ENCODE measurements at regions not wholly inside any gene's neighbourhood (a gene's known extent, or its start where the extent isn't known, plus 50 kb on each side); places are given as distances from the start of the nearest gene placed in this dataset.

DNA sequence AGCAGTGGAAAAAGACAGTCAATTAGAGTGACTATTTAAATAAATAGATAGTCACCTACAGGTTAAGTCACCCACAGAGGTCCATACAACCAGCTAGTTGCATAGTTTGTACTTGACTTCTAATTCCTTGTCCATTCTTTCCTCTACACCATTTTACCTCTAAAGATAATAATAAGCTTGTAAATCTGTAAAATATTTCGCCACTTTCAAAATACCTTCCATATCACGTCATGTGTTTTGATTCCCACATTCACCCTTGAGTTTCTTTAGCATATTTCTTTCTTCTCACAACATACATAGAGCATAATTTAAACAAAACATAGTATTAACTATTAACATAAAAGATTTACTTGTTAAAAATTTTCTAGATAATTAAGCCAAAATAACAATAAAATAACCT lies 689.6 kb downstream of the MECOM start:
- CTCF ChIA-PET = no interaction called here
- DNase-seq = no peak

GRCh38 chr3:168973206-168973605 lies 690.3 kb downstream of the MECOM start:
- H3K27me3 Mint-ChIP-seq (ENCODE audit: low read depth) = no peaks in the 10 kb centered on the region
- no peak for DNase-seq
- no peaks in the 10 kb centered on the region for H3K36me3 Mint-ChIP-seq (ENCODE audit: low read depth)
- no peaks in the 10 kb centered on the region for H3K4me1 Mint-ChIP-seq (ENCODE audit: low read depth)
- intact Hi-C loops (cut with micrococcal nuclease) = no loop called here
- H3K9me3 Mint-ChIP-seq = no peaks in the 10 kb centered on the region
- CTCF ChIA-PET = no interaction called here
- no peak overlapping the region for H3K27ac Mint-ChIP-seq
- no peak overlapping the region for H3K4me3 Mint-ChIP-seq

More for the DNA sequence above, 689.6 kb downstream of the MECOM start:
- Mint-ChIP-seq H3K27me3 (ENCODE audit: low read depth) (no peaks in the 10 kb centered on the region), H3K9me3 (no peaks in the 10 kb centered on the region), H3K36me3 (ENCODE audit: low read depth) (no peaks in the 10 kb centered on the region), H3K4me3 (no peak overlapping the region), H3K27ac (no peak overlapping the region), H3K4me1 (ENCODE audit: low read depth) (no peaks in the 10 kb centered on the region)
- intact Hi-C loops (cut with micrococcal nuclease) = no loop called here

DNA sequence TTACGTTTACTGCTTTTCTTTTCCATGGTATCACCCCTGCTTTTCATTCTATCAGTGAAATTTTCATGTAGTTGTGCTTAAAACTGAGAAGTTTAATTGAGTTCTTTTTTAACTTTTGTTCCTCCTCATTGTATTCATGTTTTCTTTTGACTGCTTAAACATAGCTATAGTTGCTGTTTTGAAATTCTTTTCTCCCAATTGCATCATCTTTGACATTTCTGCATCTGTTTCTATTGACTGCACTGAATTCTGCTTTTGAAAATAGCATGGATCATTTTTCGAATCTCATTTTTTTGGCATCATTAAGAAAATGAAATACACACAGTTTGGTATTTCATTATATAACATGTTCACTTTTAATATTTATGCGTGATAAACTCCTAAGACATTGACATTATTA lies 694.9 kb downstream of the MECOM start:
- Mint-ChIP-seq H3K27me3 (ENCODE audit: low read depth) (no peaks in the 10 kb centered on the region), H3K4me3 (no peak overlapping the region), H3K27ac (no peak overlapping the region), H3K4me1 (ENCODE audit: low read depth) (no peaks in the 10 kb centered on the region), H3K9me3 (no peaks in the 10 kb centered on the region), H3K36me3 (ENCODE audit: low read depth) (no peaks in the 10 kb centered on the region)
- CTCF ChIA-PET = no interaction called here
- DNase-seq = no peak
- intact Hi-C loops (cut with micrococcal nuclease) = no loop called here

- intact Hi-C loops (cut with micrococcal nuclease) = no loop called here
- Mint-ChIP-seq H3K4me1 (ENCODE audit: low read depth) (no peaks in the 10 kb centered on the region), H3K4me3 (no peak overlapping the region), H3K27me3 (ENCODE audit: low read depth) (no peaks in the 10 kb centered on the region), H3K9me3 (peaks cover 1% of the 10 kb centered on the region), H3K36me3 (ENCODE audit: low read depth) (no peaks in the 10 kb centered on the region), H3K27ac (no peak overlapping the region)
- CTCF ChIA-PET = interaction anchor here (0.7 kb wide), 1 partner anchor 844 kb away, joined by 4 read pairs; no protein-coding TSS in a partner anchor
- no peak for DNase-seq
These were observed 698.8 kb downstream of the MECOM start for GRCh38 chr3:168964736-168965135.

GRCh38 chr3:168961271-168961670 lies 702.2 kb downstream of the MECOM start:
- peaks cover 1% of the 10 kb centered on the region for H3K9me3 Mint-ChIP-seq
- H3K27ac Mint-ChIP-seq = no peak overlapping the region
- H3K27me3 Mint-ChIP-seq (ENCODE audit: low read depth) = no peaks in the 10 kb centered on the region
- no peaks in the 10 kb centered on the region for H3K4me1 Mint-ChIP-seq (ENCODE audit: low read depth)
- DNase-seq = no peak
- H3K4me3 Mint-ChIP-seq = no peak overlapping the region
- intact Hi-C loops (cut with micrococcal nuclease) = no loop called here
- no peaks in the 10 kb centered on the region for H3K36me3 Mint-ChIP-seq (ENCODE audit: low read depth)
- CTCF ChIA-PET = no interaction called here

- Mint-ChIP-seq H3K4me3 (no peak overlapping the region), H3K27me3 (ENCODE audit: low read depth) (no peaks in the 10 kb centered on the region), H3K4me1 (ENCODE audit: low read depth) (no peaks in the 10 kb centered on the region), H3K36me3 (ENCODE audit: low read depth) (no peaks in the 10 kb centered on the region), H3K27ac (no peak overlapping the region), H3K9me3 (peaks cover 1% of the 10 kb centered on the region)
- DNase-seq = no peak
- intact Hi-C loops (cut with micrococcal nuclease) = loop anchor here (10.0 kb wide), 1 partner anchor 705 kb away; the partner anchor contains the start of gene MECOM
- CTCF ChIA-PET = no interaction called here
These were observed 703.8 kb downstream of the MECOM start for GRCh38 chr3:168959731-168960130.

- Mint-ChIP-seq H3K36me3 (ENCODE audit: low read depth) (no peaks in the 10 kb centered on the region), H3K4me3 (no peak overlapping the region), H3K4me1 (ENCODE audit: low read depth) (no peaks in the 10 kb centered on the region), H3K9me3 (peaks cover 1% of the 10 kb centered on the region), H3K27ac (no peak overlapping the region), H3K27me3 (ENCODE audit: low read depth) (no peaks in the 10 kb centered on the region)
- intact Hi-C loops (cut with micrococcal nuclease) = loop anchor here (10.0 kb wide), 1 partner anchor 706 kb away; the partner anchor contains the start of gene MECOM
- CTCF ChIA-PET = no interaction called here
- DNase-seq = no peak
These were observed 705.0 kb downstream of the MECOM start for GRCh38 chr3:168958466-168958865.

GRCh38 chr3:168956076-168956475 lies 707.4 kb downstream of the MECOM start:
- CTCF ChIA-PET = no interaction called here
- DNase-seq = no peak
- intact Hi-C loops (cut with micrococcal nuclease) = loop anchor here (10.0 kb wide), 1 partner anchor 709 kb away; the partner anchor contains the start of gene MECOM
- H3K36me3 Mint-ChIP-seq (ENCODE audit: low read depth) = no peaks in the 10 kb centered on the region
- no peak overlapping the region for H3K27ac Mint-ChIP-seq
- no peaks in the 10 kb centered on the region for H3K4me1 Mint-ChIP-seq (ENCODE audit: low read depth)
- H3K9me3 Mint-ChIP-seq = no peaks in the 10 kb centered on the region
- H3K27me3 Mint-ChIP-seq (ENCODE audit: low read depth) = no peaks in the 10 kb centered on the region
- no peak overlapping the region for H3K4me3 Mint-ChIP-seq

DNA sequence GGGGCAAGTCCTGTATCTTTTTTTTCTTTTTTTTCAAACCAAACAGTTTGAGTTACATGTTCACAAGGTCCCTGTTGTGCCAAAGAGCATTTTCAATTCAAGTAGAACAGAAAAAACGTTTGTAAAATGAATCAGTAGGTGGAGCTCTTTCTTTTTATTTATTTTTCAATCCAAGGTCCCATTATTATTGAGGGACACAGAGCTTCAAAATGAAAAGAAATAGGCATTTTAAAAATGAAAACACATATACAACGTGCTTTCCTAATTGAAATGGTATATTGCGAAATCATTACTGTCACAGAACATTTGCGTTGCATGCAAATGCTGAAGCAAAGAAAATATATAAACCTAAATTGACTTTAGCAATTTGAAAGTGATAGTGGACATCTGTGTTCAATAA lies 711.0 kb downstream of the MECOM start:
- Mint-ChIP-seq H3K36me3 (ENCODE audit: low read depth) (no peaks in the 10 kb centered on the region), H3K27me3 (ENCODE audit: low read depth) (no peaks in the 10 kb centered on the region), H3K9me3 (no peaks in the 10 kb centered on the region), H3K4me3 (no peak overlapping the region), H3K4me1 (ENCODE audit: low read depth) (no peaks in the 10 kb centered on the region), H3K27ac (no peak overlapping the region)
- DNase-seq = no peak
- intact Hi-C loops (cut with micrococcal nuclease) = loop anchor here (10.0 kb wide), 1 partner anchor 712 kb away; the partner anchor contains the start of gene MECOM
- CTCF ChIA-PET = no interaction called here

- H3K36me3 Mint-ChIP-seq (ENCODE audit: low read depth) = no peaks in the 10 kb centered on the region
- no peaks in the 10 kb centered on the region for H3K9me3 Mint-ChIP-seq
- H3K4me3 Mint-ChIP-seq = no peak overlapping the region
- CTCF ChIA-PET = no interaction called here
- no peaks in the 10 kb centered on the region for H3K4me1 Mint-ChIP-seq (ENCODE audit: low read depth)
- H3K27me3 Mint-ChIP-seq (ENCODE audit: low read depth) = no peaks in the 10 kb centered on the region
- intact Hi-C loops (cut with micrococcal nuclease) = loop anchor here (10.0 kb wide), 1 partner anchor 713 kb away; the partner anchor contains the start of gene MECOM
- no peak overlapping the region for H3K27ac Mint-ChIP-seq
- DNase-seq = no peak
These were observed 711.6 kb downstream of the MECOM start for GRCh38 chr3:168951884-168952283.

DNA sequence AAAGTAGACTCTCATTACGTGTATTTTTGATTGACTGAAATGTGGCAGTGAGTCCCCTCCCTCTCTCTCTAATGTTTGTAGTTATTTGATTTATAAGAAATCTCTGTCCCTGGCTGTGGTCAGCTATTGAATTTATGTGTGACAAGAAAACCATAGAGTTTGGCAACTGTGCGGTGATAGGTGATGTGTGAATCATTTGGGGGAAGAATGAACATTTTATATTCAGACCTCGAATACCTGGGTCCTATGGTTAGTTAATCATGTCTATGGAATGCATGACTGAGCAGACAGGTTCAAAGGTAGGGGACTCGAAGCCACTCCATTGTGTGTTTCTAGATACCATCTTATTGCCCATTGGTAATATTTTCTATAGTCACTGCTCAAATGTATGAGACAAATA lies 712.1 kb downstream of the MECOM start:
- H3K4me1 Mint-ChIP-seq (ENCODE audit: low read depth) = no peaks in the 10 kb centered on the region
- H3K27ac Mint-ChIP-seq = no peak overlapping the region
- intact Hi-C loops (cut with micrococcal nuclease) = loop anchor here (10.0 kb wide), 1 partner anchor 713 kb away; the partner anchor contains the start of gene MECOM
- no peaks in the 10 kb centered on the region for H3K9me3 Mint-ChIP-seq
- H3K36me3 Mint-ChIP-seq (ENCODE audit: low read depth) = no peaks in the 10 kb centered on the region
- no peak overlapping the region for H3K4me3 Mint-ChIP-seq
- H3K27me3 Mint-ChIP-seq (ENCODE audit: low read depth) = no peaks in the 10 kb centered on the region
- no peak for DNase-seq
- CTCF ChIA-PET = no interaction called here

DNA sequence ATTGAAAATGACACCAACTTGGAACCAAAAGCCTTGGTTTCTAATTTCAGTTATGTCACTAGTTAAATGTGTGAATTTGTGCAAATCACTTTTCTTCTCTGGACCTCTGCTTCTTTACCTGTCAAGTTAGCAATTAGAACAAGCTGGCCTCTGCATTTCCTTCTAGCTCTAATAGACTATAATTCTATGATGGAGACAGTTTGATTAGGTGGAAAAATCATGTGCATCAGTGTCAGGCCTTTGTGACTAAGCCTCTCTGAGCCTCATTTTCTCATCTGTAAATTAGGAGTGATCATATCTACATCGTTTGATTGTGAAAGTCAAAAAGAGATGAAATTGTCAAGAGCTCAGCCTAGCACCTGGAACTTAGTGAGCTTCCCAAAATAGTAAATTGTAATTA lies 712.9 kb downstream of the MECOM start:
- DNase-seq = no peak
- H3K27me3 Mint-ChIP-seq (ENCODE audit: low read depth) = no peaks in the 10 kb centered on the region
- H3K36me3 Mint-ChIP-seq (ENCODE audit: low read depth) = no peaks in the 10 kb centered on the region
- H3K27ac Mint-ChIP-seq = no peak overlapping the region
- no peaks in the 10 kb centered on the region for H3K4me1 Mint-ChIP-seq (ENCODE audit: low read depth)
- H3K9me3 Mint-ChIP-seq = no peaks in the 10 kb centered on the region
- no peak overlapping the region for H3K4me3 Mint-ChIP-seq
- CTCF ChIA-PET = no interaction called here
- intact Hi-C loops (cut with micrococcal nuclease) = loop anchor here (10.0 kb wide), 1 partner anchor 714 kb away; the partner anchor contains the start of gene MECOM

DNA sequence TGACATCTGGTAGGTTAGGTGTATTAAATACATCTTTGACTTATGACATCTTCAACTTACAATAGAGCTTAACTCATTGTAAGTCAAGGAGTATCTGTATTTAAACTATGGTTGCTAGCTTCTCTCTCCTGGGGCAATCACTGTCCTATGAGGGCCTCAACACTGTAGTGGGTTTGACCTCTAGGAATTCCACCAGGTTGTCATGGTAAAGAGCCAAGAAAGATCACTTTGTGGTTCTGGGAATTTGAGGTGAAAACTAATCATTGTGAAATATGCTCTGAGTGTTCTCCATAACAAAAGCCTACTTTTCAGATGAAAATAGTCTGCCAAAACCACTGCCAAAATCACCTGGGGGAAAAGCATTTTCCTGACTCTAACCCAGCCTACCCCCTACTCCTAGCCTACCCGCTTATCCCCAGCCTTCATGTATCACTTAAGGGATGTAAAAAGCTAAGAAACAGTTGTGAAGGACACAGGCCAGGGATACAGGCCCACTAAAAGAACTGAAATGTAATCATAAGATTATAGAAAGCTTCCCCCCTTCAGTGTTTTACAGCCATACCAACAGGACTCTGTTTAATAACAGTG lies 723.8 kb downstream of the MECOM start:
- no peaks in the 10 kb centered on the region for H3K9me3 Mint-ChIP-seq
- CTCF ChIA-PET = no interaction called here

More for the DNA sequence above, 723.8 kb downstream of the MECOM start:
- Mint-ChIP-seq H3K27me3 (ENCODE audit: low read depth) (no peaks in the 10 kb centered on the region), H3K4me1 (ENCODE audit: low read depth) (no peaks in the 10 kb centered on the region), H3K36me3 (ENCODE audit: low read depth) (no peaks in the 10 kb centered on the region), H3K27ac (no peak overlapping the region), H3K4me3 (no peak overlapping the region)
- no peak for DNase-seq
- intact Hi-C loops (cut with micrococcal nuclease) = no loop called here

Data from activated naive CD4-positive, alpha-beta T cell treated with anti-CD3 and anti-CD28 coated beads for 36 hours (primary cell).